ENCODE measurements at regions not wholly inside any gene's neighbourhood (a gene's known extent, or its start where the extent isn't known, plus 50 kb on each side); places are given as distances from the start of the nearest gene placed in this dataset.

DNA sequence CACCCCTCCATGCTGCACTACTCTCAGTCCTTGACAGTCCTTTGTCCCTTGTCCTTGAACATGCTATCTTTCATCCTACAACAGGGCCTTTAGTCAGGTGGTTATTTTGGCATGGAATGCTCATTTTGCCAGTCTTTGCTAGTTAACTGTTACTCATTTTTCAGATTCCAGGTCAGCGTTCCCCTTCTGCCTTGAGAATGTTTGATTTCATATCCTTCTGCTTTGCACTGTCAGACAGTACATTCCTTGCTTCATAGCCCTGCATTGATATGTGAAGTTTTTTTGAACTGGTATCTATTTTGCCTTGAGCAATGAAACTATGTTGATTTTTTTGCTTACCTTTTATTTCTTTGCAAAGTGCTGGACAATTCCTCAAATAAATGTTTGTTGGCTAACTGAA lies 638.2 kb upstream of the SEMA6A start:
- DNase-seq (ENCODE audit: insufficient read length, low spot score), result no peak
- no peak for FAIRE-seq

DNA sequence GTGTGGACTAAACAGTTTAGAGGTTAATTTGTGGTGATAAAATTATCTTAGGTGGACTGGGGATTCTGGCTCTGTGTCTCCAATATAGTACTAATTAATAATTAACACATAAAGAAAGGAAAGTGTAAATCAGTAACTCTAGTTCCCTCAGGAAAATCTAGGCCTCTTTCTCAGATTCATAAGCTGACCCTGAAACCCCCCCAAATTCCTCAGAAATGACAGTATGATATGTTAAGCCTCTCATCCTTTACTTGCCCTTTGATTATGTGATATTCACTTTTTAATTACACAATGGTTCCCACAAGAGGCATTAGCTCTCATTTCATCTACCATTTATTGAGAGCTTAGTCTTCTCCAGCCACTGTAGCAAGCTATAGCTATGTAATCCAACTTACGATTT lies 636.2 kb upstream of the SEMA6A start:
- FAIRE-seq, result no peak
- DNase-seq (ENCODE audit: insufficient read length, low spot score), result no peak

DNA sequence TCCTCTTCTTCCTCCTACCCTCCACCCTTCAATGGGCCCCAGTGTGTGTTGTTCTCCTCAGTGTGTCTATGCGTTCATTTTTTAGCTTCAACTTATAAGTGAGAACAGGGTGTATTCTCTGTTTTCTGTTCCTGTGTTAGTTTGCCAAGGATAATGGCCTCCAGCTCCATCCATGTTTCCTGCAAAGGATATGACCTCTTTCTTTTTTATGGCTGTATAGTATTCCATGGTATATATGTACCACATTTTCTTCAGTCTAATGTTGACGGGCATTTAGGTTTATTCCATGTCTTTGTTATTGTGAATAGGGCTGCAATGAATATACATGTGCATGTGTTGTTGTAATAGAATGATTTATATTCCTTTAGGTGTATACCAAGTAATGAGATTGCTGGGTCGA lies 634.9 kb upstream of the SEMA6A start:
- FAIRE-seq (no peak), DNase-seq (ENCODE audit: insufficient read length, low spot score) (no peak)

DNA sequence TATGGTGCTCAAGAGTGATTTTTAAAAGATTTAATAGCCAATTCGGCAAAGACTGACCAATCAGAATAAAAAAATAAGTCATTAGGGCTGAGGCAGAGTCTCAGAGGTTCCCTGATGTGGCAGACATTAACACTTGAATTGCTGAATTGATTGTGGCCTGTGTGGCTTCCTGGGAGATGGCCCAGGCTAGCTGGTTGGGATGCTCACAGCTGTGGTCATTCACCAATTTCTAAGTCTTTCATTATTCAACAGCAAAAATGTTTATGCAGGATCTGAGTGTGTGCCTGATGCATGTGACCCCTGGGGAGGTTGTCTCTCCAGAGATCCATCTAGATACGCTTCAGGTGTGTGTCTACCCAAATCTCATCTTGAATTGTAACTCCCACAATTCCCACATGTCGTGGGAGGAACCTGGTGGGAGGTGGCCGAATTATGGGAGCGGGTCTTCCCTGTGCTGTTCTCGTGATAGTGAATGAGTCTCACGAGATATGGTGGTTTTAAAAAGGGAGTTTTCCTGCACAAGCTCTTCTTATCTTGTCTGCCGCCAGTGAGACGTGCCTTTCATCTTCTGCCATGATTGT lies 632.6 kb upstream of the SEMA6A start:
- FAIRE-seq (no peak), DNase-seq (ENCODE audit: insufficient read length, low spot score) (no peak)

DNA sequence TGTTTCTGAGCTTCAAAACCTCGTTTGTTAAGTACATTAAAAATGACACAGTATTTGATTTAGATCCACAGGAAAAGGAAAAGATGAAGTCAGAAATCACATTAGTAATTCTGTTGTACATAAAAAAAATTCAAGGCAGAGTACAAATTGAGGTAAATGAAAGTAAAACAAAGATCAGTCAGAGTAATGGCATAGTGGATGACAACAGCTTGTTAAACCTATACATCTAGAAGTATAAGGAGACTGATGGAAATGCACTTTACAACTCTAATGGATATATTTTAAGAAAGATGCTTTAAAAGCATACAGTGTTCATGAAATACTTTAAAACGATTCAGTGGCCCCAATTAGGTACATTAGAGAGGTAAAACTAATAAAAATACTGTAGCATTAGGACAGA lies 631.3 kb upstream of the SEMA6A start:
- no peak for DNase-seq (ENCODE audit: insufficient read length, low spot score)
- FAIRE-seq, result no peak

DNA sequence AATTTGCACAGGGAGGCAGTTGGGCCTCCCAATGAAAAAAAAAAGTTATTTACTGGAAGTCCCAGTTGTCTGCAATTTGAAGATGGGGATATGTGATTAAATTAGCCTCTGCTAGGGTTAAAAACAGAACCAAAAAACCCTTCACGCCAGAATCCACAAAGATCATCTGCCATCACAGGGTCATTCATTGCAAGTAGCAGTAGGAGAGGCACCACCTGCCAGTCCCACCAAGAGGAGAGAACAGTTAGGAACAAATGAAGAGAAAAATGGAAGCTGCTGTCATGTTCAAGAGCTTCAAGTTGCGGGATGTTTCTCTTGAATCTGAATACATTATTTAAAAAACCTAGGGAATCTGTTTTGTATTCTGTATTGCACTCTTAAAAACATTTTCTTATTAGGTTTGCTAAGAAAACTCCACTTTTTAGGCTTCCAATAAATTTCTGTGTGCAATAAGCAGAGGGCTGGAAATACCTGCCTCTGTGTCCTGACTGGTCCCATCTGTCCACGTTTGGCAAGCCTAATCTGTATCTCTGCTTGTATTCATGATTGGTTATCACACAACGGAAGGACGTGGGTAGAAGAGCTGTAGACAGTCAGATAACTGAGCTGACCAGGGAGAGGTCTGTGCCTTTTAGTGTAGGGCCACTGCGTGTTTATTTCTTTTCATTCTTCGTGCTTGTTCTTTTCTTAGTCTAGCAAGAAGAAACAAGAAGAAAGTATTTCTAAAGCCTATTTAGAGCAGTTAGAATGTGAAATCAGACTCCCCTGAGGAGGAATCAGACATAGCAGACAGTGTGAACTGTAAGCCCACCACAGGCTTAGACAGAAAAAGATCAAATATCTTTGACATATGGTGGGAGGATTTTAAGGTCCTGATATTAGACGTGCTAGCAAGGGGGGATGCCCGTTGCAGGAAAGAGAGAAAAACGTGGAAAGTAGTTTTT lies 630.6 kb upstream of the SEMA6A start:
- FAIRE-seq, result no peak
- DNase-seq (ENCODE audit: insufficient read length, low spot score), result no peak

DNA sequence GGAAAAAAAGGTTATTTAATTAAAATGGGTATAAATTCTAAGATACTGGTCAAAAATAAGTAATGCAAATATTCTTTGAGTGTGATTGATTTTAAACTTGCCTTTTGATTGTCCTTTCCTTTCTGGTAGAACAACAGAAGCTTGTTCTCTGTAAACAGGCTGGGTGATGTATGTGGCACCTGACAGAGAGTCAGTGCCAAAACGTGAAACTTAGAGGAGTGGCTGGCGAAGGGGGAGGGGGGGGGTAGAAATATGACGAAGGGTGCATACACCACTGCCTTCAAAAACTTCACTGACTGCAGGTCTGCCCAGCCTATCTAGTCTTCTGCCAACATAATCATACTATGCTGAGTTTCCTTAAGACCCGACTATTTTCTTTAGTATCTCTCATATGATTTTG lies 629.8 kb upstream of the SEMA6A start:
- FAIRE-seq (no peak), DNase-seq (ENCODE audit: insufficient read length, low spot score) (no peak)

DNA sequence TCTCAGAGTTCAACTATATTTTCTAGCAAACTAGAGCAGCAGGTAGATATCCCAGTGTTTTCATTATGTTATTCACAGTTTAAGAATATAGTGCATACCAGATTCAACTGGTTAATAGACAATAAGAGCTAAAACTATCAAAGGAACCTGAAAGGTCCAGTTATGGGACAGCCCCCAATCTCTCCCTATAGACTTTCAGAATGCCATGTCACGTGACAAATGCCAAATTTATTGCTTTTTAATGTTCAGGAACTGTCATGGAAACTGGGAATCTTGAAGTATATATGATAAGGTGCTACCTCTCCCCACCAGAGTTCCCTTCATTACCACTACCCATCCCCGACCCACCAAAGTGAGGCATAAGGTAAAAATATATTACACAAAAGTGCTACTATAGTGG lies 629.0 kb upstream of the SEMA6A start:
- FAIRE-seq (no peak), DNase-seq (ENCODE audit: insufficient read length, low spot score) (no peak)

DNA sequence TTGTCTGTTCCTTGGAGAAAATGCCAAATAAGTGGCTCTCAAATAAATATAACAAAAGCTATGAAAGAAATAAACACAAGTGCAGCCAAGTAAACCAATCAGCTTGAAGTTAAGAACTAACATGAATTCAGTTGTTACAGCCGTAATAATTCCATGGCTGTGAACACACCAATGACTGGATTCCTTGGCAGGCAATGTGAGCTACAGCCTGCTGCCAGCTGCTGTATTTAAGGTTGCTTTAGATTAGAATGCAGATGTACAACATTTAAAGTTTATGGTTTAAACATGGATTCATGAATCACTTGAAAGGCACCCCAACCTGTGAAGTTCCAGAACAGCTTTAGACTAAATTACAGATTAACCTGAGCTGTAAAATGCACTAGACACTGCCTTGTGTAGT lies 626.4 kb upstream of the SEMA6A start:
- FAIRE-seq (no peak), DNase-seq (ENCODE audit: insufficient read length, low spot score) (no peak)

DNA sequence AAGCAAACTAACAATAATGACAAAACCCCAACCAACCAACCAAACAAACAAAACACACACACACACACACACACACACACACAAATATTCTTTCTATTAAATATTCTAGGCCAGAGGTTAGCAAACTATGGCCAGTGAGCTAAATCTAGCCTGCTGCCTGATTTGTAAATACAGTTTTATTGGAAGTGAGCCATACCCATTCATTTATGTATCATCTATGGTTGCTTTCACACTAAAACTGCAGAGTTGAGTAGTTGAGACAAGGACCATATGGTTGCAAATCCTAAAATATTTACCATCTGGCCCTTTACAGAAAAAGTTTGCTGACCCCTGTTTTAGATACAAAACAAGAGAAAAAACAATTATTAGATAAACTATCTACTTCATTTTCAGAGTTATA lies 620.5 kb upstream of the SEMA6A start:
- no peak for DNase-seq (ENCODE audit: insufficient read length, low spot score)
- no peak for FAIRE-seq

DNA sequence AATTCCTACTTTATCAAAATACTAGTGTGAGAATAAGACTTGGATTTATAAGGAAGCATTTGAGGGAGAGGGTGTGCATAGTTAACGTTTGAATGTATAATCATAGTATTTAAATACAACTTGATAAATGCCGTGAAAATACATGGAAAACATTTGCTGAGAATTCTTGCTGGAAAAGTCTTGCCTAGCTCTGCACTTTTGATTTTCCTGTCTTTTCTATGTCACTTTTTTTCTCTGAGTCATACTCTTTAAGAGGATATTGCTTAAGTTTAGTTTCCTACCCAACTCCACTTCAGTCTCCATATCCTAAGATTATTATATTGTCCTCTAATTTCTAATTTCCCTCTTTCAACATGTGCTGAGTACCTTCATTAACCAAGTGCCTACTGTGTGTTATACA lies 616.6 kb upstream of the SEMA6A start:
- DNase-seq (ENCODE audit: insufficient read length, low spot score) (no peak), FAIRE-seq (no peak)

DNA sequence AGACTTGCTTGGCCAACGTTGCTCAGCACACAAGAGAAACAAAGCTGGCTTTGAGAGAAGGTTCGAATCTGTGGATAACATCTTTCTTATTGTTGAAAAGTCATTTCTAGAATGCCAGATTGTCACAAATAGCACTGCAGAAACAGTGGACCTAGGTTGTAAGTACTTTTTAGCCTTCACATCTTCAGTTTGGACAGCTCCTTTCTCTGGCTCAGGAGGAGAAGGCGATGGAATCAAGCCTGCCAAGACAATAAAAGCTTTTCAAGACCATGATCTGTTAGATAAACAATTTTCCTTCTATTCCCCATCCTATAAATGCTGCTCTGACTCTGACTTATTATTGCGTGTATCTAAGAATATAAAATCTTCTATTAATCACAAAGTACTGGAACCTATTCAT lies 615.2 kb upstream of the SEMA6A start:
- no peak for FAIRE-seq

DNA sequence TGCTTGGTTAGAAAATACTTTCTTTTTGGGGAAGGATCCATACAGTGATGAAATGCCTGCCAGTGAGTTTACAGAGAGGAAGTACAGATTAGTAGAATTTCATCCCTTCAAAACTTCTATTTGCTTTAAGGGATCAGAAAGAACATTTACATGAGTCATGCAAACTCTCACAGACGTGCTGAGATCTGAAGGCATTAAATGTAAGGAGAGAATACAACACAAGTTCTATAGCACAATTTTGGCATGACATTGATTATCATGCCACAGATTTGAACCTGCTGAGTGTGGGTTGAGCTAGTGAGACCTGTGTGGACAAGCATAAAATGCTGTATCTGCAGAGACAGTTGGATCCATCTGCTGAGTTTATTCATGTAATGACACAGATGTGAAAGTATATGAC lies 613.6 kb upstream of the SEMA6A start:
- FAIRE-seq (no peak), DNase-seq (ENCODE audit: insufficient read length, low spot score) (no peak)

More for the DNA sequence above, 615.2 kb upstream of the SEMA6A start:
- no peak for DNase-seq (ENCODE audit: insufficient read length, low spot score)

DNA sequence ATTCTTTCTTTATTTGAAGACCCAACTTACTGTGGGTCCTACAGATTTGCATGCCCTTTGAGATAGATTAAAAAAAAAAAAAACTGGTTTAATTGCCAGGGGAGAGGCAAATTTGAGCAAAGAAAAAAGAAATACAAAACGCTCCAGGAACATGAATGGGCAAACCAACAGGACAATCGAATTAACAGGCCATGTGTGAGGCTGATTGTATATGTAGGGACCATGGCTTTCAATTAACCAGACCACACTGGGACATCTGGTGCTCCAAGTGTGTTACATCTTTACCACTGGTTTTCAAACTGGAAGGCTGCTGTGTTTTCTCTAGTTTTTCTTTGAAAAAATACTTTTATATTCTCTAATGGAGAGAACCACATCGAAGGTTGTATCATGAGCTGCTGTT lies 612.1 kb upstream of the SEMA6A start:
- DNase-seq (ENCODE audit: insufficient read length, low spot score) (no peak), FAIRE-seq (no peak)

DNA sequence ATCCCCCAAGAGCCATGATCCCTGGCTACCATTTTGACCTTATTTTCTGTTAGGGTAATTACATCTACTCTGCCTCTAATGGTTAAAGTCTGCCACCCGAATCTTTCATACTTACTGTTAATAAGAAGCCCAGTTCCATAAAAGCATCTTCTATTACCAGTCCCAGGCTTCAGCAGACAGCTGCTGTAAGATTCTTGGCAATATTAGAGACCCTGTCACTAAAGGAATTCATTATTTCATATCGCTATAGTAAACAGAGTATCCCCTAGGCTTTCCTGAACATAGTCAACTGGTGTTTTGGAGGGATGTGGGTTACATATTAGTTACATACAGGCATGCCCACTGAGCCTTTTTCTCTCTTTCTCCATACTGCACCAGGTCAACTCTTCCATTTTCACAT lies 608.7 kb upstream of the SEMA6A start:
- no peak for FAIRE-seq
- DNase-seq (ENCODE audit: insufficient read length, low spot score), result no peak

DNA sequence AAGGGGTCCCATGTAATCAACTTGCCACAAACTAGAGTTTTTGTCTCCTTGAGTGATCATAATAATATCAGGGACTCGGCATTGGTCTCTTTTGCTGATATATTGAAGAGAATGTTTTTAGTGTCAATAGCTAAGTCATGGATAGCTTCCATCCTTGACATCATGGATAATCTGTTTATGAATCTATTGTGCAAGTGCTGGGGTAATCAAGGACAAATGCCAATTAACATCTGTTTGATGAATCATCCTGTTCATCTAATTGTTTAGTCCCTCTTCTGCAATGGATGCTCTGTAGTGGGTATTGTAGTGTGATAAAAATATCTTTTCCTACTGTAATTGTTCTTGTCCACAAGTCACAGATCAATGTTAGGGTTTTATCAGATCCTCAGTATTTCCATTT lies 607.5 kb upstream of the SEMA6A start:
- FAIRE-seq, result no peak
- no peak for DNase-seq (ENCODE audit: insufficient read length, low spot score)

DNA sequence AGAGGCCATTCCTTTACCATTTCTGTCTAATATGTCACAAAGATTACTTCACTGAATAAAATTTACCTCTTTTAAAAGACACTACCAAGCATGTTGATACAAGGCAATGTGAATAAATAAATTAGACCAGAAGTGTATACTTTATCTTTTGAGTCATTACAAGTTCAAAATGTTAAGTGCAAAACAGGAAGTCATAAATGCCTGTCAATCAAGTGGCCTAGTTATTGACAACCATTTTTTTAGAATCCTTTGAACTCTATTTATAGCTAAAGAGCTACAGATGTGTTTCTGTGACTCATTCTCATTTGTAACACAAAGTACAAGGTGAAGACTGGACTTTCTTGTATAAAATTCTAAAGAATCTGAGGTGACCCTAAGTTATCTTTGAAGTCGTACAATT lies 602.7 kb upstream of the SEMA6A start:
- no peak for DNase-seq (ENCODE audit: insufficient read length, low spot score)
- no peak for FAIRE-seq

DNA sequence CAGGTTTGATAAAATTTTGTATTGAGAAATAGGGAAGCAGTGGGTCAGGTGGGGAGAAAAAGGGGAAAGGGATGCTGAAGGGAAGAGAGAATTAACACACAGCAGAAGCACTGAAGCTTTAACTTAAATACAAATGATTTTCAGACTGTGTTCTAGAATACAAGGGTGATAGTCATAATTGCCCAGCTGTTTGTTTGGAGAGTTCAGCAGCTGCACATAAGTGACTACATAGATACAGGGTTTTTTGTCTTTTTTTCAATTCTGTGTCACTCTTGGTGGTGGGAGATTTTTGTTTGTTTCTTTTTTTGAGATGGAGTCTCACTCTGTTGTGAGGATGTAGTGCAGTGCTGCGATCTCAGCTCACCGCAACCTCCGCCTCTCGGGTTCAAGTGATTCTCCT lies 590.4 kb upstream of the SEMA6A start:
- no peak for FAIRE-seq

DNA sequence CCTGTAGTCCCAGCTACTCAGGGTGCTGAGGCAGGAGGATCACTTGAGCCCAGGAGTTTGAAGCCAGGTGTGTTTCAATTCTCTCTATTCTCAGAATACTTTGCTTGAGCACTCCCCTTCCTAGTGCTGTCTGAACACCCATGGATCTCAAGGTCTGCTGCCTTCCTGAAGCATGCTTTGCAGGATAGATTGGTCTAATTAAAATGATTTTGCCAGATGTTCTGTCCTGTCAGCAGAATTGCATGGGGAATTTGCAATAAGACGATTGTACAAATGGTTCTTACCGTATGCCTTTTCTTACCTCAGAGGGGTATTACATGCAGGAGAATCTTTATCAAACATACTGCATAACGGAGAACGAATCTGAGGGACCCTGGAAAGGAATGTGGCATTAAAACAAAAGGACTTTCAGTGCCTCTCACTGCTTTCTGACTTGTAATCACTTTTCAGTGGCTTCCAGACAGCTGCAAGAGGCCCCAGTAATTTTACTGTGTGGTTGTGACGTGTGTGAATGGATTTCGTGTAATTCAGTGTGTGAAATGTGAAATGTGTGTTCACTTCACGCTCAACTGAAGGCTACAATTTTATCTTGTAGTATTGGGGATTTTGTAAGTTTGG lies 587.2 kb upstream of the SEMA6A start:
- DNase-seq (ENCODE audit: insufficient read length, low spot score), result no peak

More for the DNA sequence above, 590.4 kb upstream of the SEMA6A start:
- no peak for DNase-seq (ENCODE audit: insufficient read length, low spot score)

DNA sequence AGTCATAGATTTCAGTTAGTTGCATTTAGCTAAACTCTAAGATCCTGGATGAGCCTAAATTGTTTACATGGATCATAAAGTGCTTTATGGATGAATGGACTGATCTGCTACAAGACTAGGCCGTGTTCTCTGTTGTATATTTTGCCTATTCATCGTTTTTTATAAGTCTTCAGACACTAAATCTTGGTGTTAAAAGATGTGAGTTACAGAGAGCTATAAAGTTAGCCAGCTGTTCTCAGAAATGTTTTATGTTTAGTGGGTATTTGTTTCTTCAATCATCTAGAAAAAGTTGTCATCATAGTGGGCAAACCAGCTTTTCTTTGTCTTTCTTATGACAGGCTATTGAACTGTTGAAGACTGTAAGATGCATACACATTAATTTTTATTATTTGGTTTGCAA lies 585.8 kb upstream of the SEMA6A start:
- no peak for DNase-seq (ENCODE audit: insufficient read length, low spot score)

More for the DNA sequence above, 587.2 kb upstream of the SEMA6A start:
- no peak for FAIRE-seq

DNA sequence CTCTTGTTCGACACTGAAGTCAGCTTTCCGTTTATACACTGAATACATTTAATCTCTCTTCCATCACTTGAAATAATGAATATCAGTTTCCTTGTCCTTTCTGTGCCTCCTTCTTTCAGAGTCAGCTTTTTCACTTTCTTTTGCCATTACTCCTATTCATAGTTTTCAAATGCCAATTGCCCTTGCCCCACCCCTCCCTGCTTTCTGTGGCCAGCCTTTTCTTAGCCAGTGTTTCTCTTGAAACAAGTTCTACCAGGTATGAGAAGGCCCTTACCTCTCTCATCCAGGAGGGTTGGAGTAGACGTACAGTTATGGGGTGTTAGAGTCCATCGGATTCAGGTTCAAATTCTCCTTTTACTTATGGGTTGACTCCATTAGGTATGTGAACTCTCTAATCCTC lies 574.7 kb upstream of the SEMA6A start:
- FAIRE-seq, result no peak
- no peak for DNase-seq (ENCODE audit: insufficient read length, low spot score)

More for the DNA sequence above, 585.8 kb upstream of the SEMA6A start:
- FAIRE-seq, result no peak

DNA sequence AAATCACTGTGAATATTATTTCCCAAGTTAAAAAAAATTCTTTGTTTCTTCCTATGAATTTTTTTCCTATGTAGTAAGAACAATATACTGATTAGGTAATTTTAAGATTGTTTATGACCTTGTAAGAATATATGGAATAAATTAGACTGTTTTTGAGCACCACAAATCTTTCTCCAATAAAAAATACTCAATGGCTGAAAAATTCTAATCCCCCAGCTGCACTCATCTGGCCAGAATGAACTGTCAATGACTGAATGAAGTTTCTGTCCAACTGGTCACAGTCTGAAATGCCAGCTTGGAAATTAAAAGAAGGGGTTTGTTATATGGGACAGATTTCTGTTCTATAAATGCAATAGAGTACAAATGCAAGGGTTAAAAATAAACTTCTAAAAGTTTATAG lies 569.5 kb upstream of the SEMA6A start:
- FAIRE-seq (no peak), DNase-seq (ENCODE audit: insufficient read length, low spot score) (no peak)
